B cell (primary cell): ENCODE measurements at regions not wholly inside any gene's neighbourhood (a gene's known extent, or its start where the extent isn't known, plus 50 kb on each side); places are given as distances from the start of the nearest gene placed in this dataset.

ENCODE experiments used
- ATAC-seq: fragments of 200-7000 bp; cut with Tn5 transposase; one replicate; pipeline ENCODE4 v1.10.0; 2021; ENCODE audit warnings: low read depth, mild to moderate bottlenecking, moderate number of reproducible peaks, moderate library complexity
- CTCF ChIA-PET: fragments of 350-600 bp; sonication (Branson Sonifier 250); formaldehyde crosslinking; loops from one replicate; lab custom pipeline; 2021; ENCODE audit warnings: antibody characterized with exemption, inconsistent platforms; lab: Charles Lee
- POLR2A ChIA-PET: fragments of 350-600 bp; sonication (Branson Sonifier 250); formaldehyde crosslinking; loops from one replicate; lab custom pipeline; 2021; ENCODE audit warnings: antibody characterized with exemption; lab: Charles Lee
- DNase-seq: peaks from one replicate; pipeline ENCODE4 v3.0.0; 2013
- H2AFZ ChIP-seq: 2 replicates; pipeline ENCODE4 v1.6.1; 2012; ENCODE audit warnings: mild to moderate bottlenecking, low read depth, low read length; ENCODE audit not compliant: insufficient read depth, poor library complexity, severe bottlenecking
- H3K27ac ChIP-seq, 2 donors: 1 replicate in 1 of 2; 2 replicates in 1 of 2; pipeline ENCODE4 v1.5.1; 2012 to 2013; ENCODE audit warnings: low read length in 2 of 2, mild to moderate bottlenecking in 2 of 2, moderate library complexity in 1 of 2
- H3K27me3 ChIP-seq, 4 experiments: fragments of 200-600 bp in 1 of 4; sonication (generic) in 1 of 4; replicated peaks in 1 of 4; 1 replicate in 2 of 4; 2 replicates in 2 of 4; pipeline versions ENCODE4 v1.6.1 to v1.7.0; 2013 to 2016; ENCODE audit warnings: low read length in 3 of 4, mild to moderate bottlenecking in 2 of 4, mixed read lengths in 1 of 4, moderate library complexity in 1 of 4; ENCODE audit not compliant: insufficient read depth in 4 of 4, control insufficient read depth in 3 of 4; ENCODE audit errors: control extremely low read depth in 1 of 4
- H3K36me3 ChIP-seq, 2 experiments: replicated peaks in 1 of 2; 1 replicate in 1 of 2; 2 replicates in 1 of 2; pipeline versions ENCODE4 v1.6.1 to v1.7.1; 2013; ENCODE audit warnings: low read length in 1 of 2; ENCODE audit not compliant: insufficient read depth in 2 of 2, control insufficient read depth in 1 of 2; ENCODE audit errors: control extremely low read depth in 1 of 2, extremely low read depth in 1 of 2
- H3K4me1 ChIP-seq, 2 donors: fragments of 200-600 bp in 1 of 2; sonication (generic) in 1 of 2; 1 replicate in 1 of 2; 2 replicates in 1 of 2; pipeline versions ENCODE4 v1.5.1 to v1.6.1; 2013 to 2017; ENCODE audit warnings: low read length in 2 of 2; ENCODE audit not compliant: control insufficient read depth in 2 of 2, insufficient read depth in 2 of 2
- H3K4me2 ChIP-seq: replicated peaks from 2 replicates; pipeline ENCODE3; 2012; ENCODE audit warnings: mild to moderate bottlenecking, low read depth, low read length; ENCODE audit not compliant: poor library complexity, severe bottlenecking
- H3K4me3 ChIP-seq, 5 experiments: fragments of 200-600 bp in 1 of 5; sonication (generic) in 1 of 5; 1 replicate in 3 of 5; 2 replicates in 2 of 5; pipeline versions ENCODE4 v1.5.1 to v1.7.0; 2011 to 2016; ENCODE audit warnings: low read length in 4 of 5, mild to moderate bottlenecking in 4 of 5, low read depth in 2 of 5, control low read depth in 1 of 5, moderate library complexity in 1 of 5; ENCODE audit not compliant: insufficient read depth in 1 of 5; ENCODE audit errors: control extremely low read depth in 1 of 5, extremely low read depth in 1 of 5
- H3K79me2 ChIP-seq: fragments of 200-600 bp; sonication (generic); one replicate; pipeline ENCODE4 v1.6.0; 2016; ENCODE audit warnings: low read length; ENCODE audit not compliant: control insufficient read depth, insufficient read depth
- H3K9ac ChIP-seq: fragments of 200-600 bp; sonication (generic); 2 replicates; pipeline ENCODE4 v1.6.1; 2017; ENCODE audit warnings: mild to moderate bottlenecking, low read length, moderate library complexity
- H3K9me3 ChIP-seq, 3 donors: one replicate each; pipeline versions ENCODE4 v1.6.1 to v1.7.1; 2013; ENCODE audit warnings: low read length in 2 of 3; ENCODE audit not compliant: control insufficient read depth in 2 of 3, insufficient read depth in 1 of 3; ENCODE audit errors: control extremely low read depth in 1 of 3
- H4K20me1 ChIP-seq: 2 replicates; pipeline ENCODE4 v1.6.0; 2012; ENCODE audit warnings: mild to moderate bottlenecking, low read length; ENCODE audit not compliant: insufficient read depth, control insufficient read depth, poor library complexity, severe bottlenecking
- H3K27ac Mint-ChIP-seq: one replicate; pipeline ENCODE4 v1.8.0; 2021; ENCODE audit warnings: mixed read lengths
- H3K27me3 Mint-ChIP-seq: one replicate; pipeline ENCODE4 v1.8.0; 2021; ENCODE audit warnings: mixed read lengths
- H3K4me1 Mint-ChIP-seq: one replicate; pipeline ENCODE4 v1.8.0; 2021; ENCODE audit warnings: mixed read lengths
- H3K4me3 Mint-ChIP-seq: one replicate; pipeline ENCODE4 v1.8.0; 2021; ENCODE audit warnings: mixed read lengths
- H3K9me3 Mint-ChIP-seq: one replicate; pipeline ENCODE4 v1.8.0; 2022; ENCODE audit warnings: mixed read lengths; ENCODE audit not compliant: insufficient read depth
- EZH2 ChIP-seq: IDR thresholded peaks from 2 replicates; pipeline ENCODE4 v1.6.1; 2012; ENCODE audit warnings: borderline replicate concordance, low read depth, mild to moderate bottlenecking, moderate library complexity, low read length; ENCODE audit not compliant: insufficient read depth, poor library complexity, severe bottlenecking
- WGBS: methylation state at CpG from one replicate; pipeline ENCODE4 v1.1.5; 2013; ENCODE audit warnings: missing lambda C conversion rate; ENCODE audit not compliant: insufficient coverage; 5-methylcytosine and 5-hydroxymethylcytosine counted together
- intact Hi-C: fragments of 100-400 bp; cut with micrococcal nuclease; formaldehyde crosslinking; loops from one replicate; pipeline ENCODE4 v1.10.0; 2022
- TF ChIP-seq, protein P1 (sequence below): fragments of 200-600 bp; IDR thresholded peaks from one replicate; pipeline ENCODE4 v1.8.0; 2022; ENCODE audit warnings: antibody characterized with exemption, mild to moderate bottlenecking

GRCh38 chr9:107426126-107426525 lies 63.4 kb downstream of the KLF4 start:
- no peak overlapping the region for H3K4me3 Mint-ChIP-seq

More at GRCh38 chr9:107426126-107426525, 63.4 kb downstream of the KLF4 start:
- no peak overlapping the region for H3K27ac Mint-ChIP-seq
- peaks cover 9% of the 10 kb centered on the region for H3K4me1 Mint-ChIP-seq
- ATAC-seq (no peak), DNase-seq (no peak)
- H3K4me3 ChIP-seq = no peak overlapping the region
- H3K27me3 Mint-ChIP-seq = peaks cover 14% of the 10 kb centered on the region
- WGBS = 93% methylated on average over 10 of the region's 10 CpGs
- H3K36me3 ChIP-seq = no peaks in the 10 kb centered on the region
- ChIA-PET POLR2A (no interaction called here), CTCF (interaction anchor here (0.6 to 2.6 kb wide), 11 partner anchors 10 to 289 kb away, joined by 3 to 8 read pairs (median 3); no protein-coding TSS in a partner anchor)
- TF ChIP-seq, protein P1, sequence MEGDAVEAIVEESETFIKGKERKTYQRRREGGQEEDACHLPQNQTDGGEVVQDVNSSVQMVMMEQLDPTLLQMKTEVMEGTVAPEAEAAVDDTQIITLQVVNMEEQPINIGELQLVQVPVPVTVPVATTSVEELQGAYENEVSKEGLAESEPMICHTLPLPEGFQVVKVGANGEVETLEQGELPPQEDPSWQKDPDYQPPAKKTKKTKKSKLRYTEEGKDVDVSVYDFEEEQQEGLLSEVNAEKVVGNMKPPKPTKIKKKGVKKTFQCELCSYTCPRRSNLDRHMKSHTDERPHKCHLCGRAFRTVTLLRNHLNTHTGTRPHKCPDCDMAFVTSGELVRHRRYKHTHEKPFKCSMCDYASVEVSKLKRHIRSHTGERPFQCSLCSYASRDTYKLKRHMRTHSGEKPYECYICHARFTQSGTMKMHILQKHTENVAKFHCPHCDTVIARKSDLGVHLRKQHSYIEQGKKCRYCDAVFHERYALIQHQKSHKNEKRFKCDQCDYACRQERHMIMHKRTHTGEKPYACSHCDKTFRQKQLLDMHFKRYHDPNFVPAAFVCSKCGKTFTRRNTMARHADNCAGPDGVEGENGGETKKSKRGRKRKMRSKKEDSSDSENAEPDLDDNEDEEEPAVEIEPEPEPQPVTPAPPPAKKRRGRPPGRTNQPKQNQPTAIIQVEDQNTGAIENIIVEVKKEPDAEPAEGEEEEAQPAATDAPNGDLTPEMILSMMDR = no peak
- TF ChIP-seq EZH2 = no peak
- no peak overlapping the region for H3K9ac ChIP-seq
- intact Hi-C loops = no loop called here
- no peak overlapping the region for H3K27ac ChIP-seq
- no peak overlapping the region for H2AFZ ChIP-seq
- no peaks in the 10 kb centered on the region for H3K79me2 ChIP-seq
- no peaks in the 10 kb centered on the region for H4K20me1 ChIP-seq
- H3K9me3 ChIP-seq = peaks cover 0 to 5% (median 0%) of the 10 kb centered on the region in 3 donors
- H3K4me1 ChIP-seq = peaks cover 3 to 8% of the 10 kb centered on the region in 2 donors
- H3K27me3 ChIP-seq = peaks cover 0 to 8% (median 4%) of the 10 kb centered on the region in 4 experiments
- no peaks in the 10 kb centered on the region for H3K9me3 Mint-ChIP-seq
- no peak overlapping the region for H3K4me2 ChIP-seq
